ENCODE measurements at regions not wholly inside any gene's neighbourhood (a gene's known extent, or its start where the extent isn't known, plus 50 kb on each side); places are given as distances from the start of the nearest gene placed in this dataset.
"Not testable (repeated sequence)": the region's sequence is repeated elsewhere in the genome, so short reads cannot be mapped to it uniquely, and the experiment has no call there.

- no peak for DNase-seq
These were observed 152.0 kb upstream of the ZEB2 start for GRCh38 chr2:144671695-144672455.

GRCh38 chr2:144670738-144671137 is 150.8 kb upstream of the ZEB2 start:
- no peak for DNase-seq

DNA sequence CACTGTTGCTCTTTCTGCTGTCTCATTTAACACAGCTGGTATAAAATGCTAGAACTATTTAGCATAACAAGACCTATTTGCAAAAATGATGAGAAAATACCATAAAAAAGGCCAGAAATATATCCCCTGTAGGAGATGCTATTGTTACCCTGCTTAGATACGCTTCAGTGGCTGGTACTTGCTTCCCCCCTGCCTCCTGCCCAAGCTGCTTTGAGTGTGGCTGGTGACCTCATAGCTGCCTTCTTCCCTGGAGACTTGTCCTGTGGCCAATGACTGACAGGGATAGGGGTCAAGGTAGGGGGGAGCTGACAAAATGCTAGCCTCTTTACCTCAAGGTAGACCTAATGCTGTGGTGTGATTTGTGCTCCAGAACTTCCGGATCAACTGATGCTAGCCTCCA is 150.2 kb upstream of the ZEB2 start:
- no peak for DNase-seq

GRCh38 chr2:144669196-144669987 is 149.5 kb upstream of the ZEB2 start:
- no peak for DNase-seq

- DNase-seq, result no peak
These were observed 148.7 kb upstream of the ZEB2 start for GRCh38 chr2:144668493-144669110.

DNA sequence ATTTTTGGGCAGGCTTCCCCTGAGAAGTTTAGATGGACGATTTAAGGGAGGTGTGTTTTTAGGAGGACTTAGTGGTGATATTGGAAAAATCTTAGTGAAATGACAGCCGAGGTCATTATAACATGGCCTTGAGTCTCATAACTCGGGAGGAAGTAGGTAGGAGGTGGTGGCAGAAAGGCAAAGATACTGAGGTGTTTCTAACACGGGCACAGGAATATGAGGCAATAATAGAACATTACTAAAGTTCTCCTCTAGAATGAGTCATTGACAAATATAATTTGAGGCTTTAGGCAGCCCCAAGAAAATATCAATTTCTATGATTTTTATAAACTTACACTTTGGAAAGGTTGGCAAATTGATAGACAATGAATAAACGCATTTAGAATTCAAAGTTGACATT is 146.1 kb upstream of the ZEB2 start:
- DNase-seq, result no peak

- no peak for DNase-seq
These were observed 143.3 kb upstream of the ZEB2 start for GRCh38 chr2:144663207-144663606.

- DNase-seq, result no peak
These were observed 140.8 kb upstream of the ZEB2 start for GRCh38 chr2:144660518-144661316.

DNA sequence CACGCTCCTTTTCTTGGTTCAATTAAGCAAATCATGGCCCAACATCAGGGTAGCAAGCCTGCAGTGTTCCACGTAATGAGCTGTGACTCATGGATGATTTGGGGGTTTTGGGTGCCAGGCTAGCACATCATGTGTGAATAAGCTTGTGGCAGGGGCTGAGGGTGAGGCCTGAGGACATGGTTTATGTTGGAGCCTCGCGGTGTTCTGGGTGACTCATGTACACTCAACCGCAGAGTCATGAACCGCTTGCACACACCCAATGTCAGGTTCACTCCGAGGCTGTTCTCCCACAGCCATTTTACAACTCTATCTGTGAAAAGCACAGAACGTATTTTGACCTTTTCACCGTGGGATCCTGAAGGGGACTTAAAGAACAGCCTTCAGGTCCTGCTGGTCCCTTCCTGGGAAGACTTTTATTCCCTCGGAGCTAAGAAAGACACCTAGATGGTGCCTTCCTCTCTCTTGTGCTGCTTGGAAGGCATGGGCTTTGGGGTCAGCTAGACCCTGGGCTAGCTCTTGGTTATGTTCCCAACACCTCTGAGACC is 139.9 kb upstream of the ZEB2 start:
- no peak for DNase-seq

DNA sequence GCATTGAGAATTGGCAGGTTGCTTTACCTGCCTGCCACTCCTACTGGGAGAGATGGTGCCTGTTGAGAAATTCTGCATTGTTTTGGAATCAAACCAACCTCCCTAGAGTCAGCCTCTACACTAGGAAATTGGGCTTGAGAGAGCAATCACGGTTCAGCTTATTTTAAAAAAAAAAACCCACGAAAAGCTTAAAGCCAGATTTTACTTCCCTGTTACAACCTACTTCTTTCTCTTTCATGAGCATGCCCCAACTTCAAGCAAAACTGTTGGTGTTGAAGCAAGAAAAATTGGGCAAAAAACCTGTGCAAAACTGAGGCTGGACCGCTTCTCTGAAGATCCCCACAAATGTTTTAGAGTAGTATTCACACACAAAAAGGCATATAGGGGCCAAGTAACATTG is 134.6 kb upstream of the ZEB2 start:
- no peak for DNase-seq

GRCh38 chr2:144650907-144651306 is 131.0 kb upstream of the ZEB2 start:
- DNase-seq, result no peak

DNA sequence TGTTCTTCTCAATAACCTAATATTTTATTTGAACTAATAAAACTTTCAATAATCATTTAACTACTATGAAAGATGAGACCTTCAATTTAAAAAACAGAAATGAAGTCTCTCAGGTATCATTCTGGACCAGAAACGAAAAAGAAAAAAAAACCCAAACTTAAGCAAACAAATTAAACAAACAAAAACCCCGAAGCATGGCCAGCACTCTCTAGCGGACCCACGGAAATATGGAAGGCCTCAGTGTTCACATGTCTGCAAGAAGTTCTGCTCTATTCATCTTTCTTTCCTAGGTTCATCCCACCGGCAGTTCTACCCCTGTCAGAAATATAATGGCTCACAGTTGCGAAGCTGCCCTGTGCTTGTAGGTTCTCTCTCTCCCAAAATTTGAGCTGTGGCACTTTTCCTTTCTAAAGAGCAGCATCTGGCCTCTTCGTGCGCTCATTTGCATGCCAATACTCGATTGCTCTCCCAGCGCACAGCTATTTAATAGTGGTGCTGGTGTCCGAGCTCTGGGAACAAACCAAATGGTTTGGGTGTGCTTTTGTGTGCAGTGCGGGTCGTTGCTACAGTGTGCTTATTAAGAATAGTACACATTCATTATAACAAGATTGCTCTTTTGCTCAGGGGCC is 129.0 kb upstream of the ZEB2 start:
- no peak for DNase-seq

GRCh38 chr2:144645083-144645778 is 125.3 kb upstream of the ZEB2 start:
- DNase-seq, result no peak

GRCh38 chr2:144644549-144644948 is 124.6 kb upstream of the ZEB2 start:
- DNase-seq, result no peak

DNA sequence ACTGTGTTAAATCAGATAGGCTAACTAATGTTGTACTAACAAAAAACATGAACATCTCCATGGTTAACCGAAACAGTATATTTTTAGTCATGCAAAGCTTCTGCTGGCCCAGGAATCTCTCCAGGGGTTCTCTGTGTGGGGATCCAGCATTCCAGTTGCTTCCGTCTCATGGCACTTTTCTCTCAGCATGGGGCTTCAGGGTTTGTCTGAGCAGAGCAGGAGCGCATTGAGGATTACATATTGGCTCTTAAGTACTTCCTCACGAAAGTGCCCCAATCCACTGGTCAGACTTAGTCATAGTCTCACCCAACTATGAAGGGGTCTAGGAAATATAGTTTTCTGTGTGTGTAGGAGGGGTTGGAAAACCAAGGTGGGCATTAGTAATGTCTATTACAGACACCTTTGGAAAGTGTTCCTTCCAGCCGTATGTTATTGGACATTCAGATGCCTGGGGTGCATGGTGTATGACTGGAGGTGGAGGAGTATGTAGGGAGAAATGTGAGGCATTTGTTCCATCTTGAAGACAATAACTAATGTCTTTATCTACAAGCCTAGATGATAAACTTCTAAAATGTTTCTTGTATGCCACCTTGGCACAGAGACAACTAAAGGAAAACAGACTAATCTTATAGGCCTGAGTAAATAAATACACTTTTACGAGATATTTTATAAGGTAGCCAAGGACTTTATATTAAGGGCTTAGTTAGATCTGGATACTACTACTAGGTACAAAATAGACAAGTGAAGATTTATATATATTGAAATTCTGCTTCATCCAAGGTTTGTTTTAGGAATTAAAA is 123.8 kb upstream of the ZEB2 start:
- no peak for DNase-seq

DNA sequence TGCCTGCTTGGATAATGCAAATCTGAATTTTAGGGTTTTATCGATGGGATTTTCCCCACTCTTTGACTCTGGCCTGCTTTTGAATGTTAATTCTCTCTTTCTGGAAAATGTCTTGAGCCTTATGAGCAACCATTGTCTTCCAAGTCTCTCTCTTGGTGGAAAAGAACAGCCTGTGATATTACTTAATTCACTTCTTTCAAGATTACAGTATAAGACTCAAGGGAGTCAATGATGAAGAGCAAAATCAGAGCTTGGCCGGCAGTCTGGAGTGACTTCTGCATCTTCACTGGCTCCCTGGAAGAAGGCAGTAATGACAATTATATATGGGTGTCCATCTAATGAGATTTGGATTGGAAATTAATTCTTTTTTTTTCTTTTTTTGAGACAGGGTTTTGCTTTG is 122.9 kb upstream of the ZEB2 start:
- no peak for DNase-seq

DNA sequence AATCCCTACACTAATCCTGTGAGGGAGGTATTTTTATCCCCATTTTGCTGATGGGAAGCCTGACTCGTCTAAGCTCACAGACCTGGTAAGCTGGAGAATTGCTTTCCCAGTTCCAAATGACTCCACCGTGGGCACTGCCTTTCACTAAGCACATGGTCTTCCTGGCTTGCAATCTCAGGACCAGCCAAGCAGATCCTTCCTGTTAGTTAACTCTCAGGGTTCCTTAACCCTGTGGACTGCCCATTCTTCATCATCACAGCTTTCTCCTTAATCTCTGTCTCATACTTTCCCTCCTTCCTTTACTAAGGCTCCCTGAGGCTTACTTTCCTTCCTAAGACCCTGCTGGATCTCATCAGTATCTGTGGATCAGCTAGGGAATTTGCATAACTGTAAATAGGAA is 122.2 kb upstream of the ZEB2 start:
- DNase-seq, result no peak

GRCh38 chr2:144638250-144638649 is 118.3 kb upstream of the ZEB2 start:
- not testable (repeated sequence) for DNase-seq

GRCh38 chr2:144636860-144637259 is 116.9 kb upstream of the ZEB2 start:
- not testable (repeated sequence) for DNase-seq

GRCh38 chr2:144632809-144633208 is 112.9 kb upstream of the ZEB2 start:
- no peak for DNase-seq

DNA sequence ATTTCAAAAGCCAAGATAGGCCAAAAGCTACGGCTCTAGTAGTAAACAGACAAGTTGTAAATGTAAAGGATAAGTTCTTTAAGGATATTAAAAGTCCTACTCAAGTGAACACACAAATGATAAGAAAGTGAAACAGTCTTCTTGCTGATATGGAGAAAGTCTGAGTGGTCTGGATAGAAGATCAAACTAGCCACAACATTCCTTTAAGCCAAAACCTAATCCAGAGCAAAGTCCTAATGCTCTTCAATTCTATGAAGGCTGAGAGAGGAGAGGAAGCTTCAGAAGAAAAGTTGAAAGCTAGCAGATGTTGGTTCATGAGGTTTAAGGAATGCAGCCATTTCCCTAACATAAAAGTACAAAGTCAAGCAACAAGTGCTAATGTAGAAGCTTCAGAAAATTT is 111.7 kb upstream of the ZEB2 start:
- DNase-seq, result no peak

Measured in stimulated activated naive CD4-positive, alpha-beta T cell (primary cell).